ENCODE measurements at regions not wholly inside any gene's neighbourhood (a gene's known extent, or its start where the extent isn't known, plus 50 kb on each side); places are given as distances from the start of the nearest gene placed in this dataset.

DNA sequence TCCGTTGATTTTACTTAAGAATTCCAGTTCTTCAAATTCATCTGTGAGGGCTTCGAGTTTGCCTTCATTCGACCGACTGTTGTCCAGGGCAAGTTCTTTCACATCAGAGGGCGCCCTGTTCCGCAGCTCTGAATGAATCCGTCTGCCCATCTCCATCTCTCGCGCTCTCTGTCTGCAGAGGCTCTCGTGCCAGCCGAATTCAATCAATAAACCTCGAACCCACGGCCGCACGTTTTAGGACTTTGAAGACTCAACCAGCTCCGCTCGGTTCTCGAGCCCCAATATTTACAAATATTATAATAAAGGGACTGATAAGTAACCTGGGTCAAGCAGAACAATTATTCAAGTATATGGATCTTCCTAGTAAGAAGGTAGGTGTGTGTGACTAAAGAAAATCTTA lies 556.4 kb upstream of the SMIM31 start:
- in situ Hi-C loops (cut with HindIII; ENCODE audit: low sequenced_read_pairs) = no loop called here
- no peak for DNase-seq (ENCODE audit: low read depth, low spot score)
- TF ChIP-seq, protein P1, sequence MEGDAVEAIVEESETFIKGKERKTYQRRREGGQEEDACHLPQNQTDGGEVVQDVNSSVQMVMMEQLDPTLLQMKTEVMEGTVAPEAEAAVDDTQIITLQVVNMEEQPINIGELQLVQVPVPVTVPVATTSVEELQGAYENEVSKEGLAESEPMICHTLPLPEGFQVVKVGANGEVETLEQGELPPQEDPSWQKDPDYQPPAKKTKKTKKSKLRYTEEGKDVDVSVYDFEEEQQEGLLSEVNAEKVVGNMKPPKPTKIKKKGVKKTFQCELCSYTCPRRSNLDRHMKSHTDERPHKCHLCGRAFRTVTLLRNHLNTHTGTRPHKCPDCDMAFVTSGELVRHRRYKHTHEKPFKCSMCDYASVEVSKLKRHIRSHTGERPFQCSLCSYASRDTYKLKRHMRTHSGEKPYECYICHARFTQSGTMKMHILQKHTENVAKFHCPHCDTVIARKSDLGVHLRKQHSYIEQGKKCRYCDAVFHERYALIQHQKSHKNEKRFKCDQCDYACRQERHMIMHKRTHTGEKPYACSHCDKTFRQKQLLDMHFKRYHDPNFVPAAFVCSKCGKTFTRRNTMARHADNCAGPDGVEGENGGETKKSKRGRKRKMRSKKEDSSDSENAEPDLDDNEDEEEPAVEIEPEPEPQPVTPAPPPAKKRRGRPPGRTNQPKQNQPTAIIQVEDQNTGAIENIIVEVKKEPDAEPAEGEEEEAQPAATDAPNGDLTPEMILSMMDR (IDR thresholded peaks at IDR 0.05; ENCODE audit: low read depth, low read length) = no peak
- no peak overlapping the region for H3K4me3 ChIP-seq (ENCODE audit: low read depth, low read length)

DNA sequence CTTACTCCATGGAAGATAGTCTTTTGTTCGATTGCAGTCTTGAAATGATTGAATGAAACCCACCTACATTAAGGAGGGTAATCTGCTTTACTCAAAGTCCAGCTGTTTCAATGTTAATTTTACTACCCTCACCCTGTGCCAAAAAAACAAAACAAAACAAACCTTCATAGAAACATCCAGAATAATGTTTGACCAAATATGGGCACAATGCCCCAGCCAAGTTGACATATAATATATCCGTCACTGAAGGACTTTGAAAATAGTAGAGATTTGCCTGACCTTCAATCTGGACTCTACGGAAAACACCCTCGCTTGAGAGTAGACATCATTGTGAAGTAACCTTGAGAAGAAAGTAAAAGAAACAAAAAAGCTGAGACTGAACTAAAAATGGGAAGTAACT lies 550.5 kb upstream of the SMIM31 start:
- no peak for DNase-seq (ENCODE audit: low read depth, low spot score)
- no peak overlapping the region for H3K4me3 ChIP-seq (ENCODE audit: low read depth, low read length)
- in situ Hi-C loops (cut with HindIII; ENCODE audit: low sequenced_read_pairs) = no loop called here
- TF ChIP-seq, protein P1 (IDR thresholded peaks at IDR 0.05; ENCODE audit: low read depth, low read length) = no peak

GRCh38 chr4:164204434-164204833 lies 549.5 kb upstream of the SMIM31 start:
- DNase-seq (ENCODE audit: low read depth, low spot score) = peak; percentile 74
- TF ChIP-seq, protein P1 (IDR thresholded peaks at IDR 0.05; ENCODE audit: low read depth, low read length) = no peak
- in situ Hi-C loops (cut with HindIII; ENCODE audit: low sequenced_read_pairs) = no loop called here
- no peak overlapping the region for H3K4me3 ChIP-seq (ENCODE audit: low read depth, low read length)

DNA sequence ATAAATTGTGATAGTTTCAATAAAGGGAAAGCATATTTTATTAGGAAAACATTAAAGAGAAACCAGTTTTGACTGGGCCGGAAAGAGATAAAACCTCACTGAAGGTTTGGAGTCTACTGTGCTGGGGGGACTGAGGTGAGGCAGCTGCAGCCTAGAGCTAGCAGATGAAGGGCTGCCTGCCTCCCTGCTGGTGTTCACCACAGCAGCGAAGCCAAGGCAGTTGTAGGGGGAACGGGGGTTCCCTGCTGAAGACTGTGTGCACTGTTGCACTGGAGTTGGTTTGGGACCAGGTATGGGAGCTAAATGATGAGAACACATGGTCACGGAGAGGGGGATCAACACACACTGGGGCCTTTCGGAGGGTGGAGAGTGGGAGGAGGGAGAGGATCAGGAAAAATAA lies 546.5 kb upstream of the SMIM31 start:
- no peak overlapping the region for H3K4me3 ChIP-seq (ENCODE audit: low read depth, low read length)
- TF ChIP-seq, protein P1 (IDR thresholded peaks at IDR 0.05; ENCODE audit: low read depth, low read length) = no peak
- no peak for DNase-seq (ENCODE audit: low read depth, low spot score)
- in situ Hi-C loops (cut with HindIII; ENCODE audit: low sequenced_read_pairs) = no loop called here

DNA sequence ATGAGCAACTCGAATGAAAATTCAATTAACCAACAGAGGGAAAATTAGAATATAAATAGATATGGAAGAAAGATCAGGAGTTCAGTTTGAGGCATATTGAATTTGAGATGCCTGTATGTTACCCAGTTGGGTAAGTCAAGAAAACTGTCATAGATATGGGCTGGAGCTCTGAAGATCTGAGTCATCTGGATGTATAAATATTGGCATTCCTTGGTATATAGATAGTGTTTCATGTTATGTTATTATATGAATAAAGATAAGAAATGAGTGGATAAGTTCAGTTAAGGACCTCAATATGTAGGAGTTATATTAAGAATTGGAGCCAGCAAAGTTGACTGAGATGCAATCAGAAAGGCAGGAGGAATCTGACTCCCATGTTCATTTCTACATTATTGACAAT lies 543.6 kb upstream of the SMIM31 start:
- no peak for DNase-seq (ENCODE audit: low read depth, low spot score)
- no peak overlapping the region for H3K4me3 ChIP-seq (ENCODE audit: low read depth, low read length)
- in situ Hi-C loops (cut with HindIII; ENCODE audit: low sequenced_read_pairs) = no loop called here
- TF ChIP-seq, protein P1 (IDR thresholded peaks at IDR 0.05; ENCODE audit: low read depth, low read length) = no peak

- no peak for DNase-seq (ENCODE audit: low read depth, low spot score)
- no peak overlapping the region for H3K4me3 ChIP-seq (ENCODE audit: low read depth, low read length)
- TF ChIP-seq, protein P1 (IDR thresholded peaks at IDR 0.05; ENCODE audit: low read depth, low read length) = no peak
- in situ Hi-C loops (cut with HindIII; ENCODE audit: low sequenced_read_pairs) = no loop called here
Measured at GRCh38 chr4:164212134-164212533, 541.8 kb upstream of the SMIM31 start.

- no peak overlapping the region for H3K4me3 ChIP-seq (ENCODE audit: low read depth, low read length)
- TF ChIP-seq, protein P1 (IDR thresholded peaks at IDR 0.05; ENCODE audit: low read depth, low read length) = no peak
- no peak for DNase-seq (ENCODE audit: low read depth, low spot score)
- in situ Hi-C loops (cut with HindIII; ENCODE audit: low sequenced_read_pairs) = no loop called here
Measured at GRCh38 chr4:164212714-164213113, 541.2 kb upstream of the SMIM31 start.
